ENCODE measurements at regions not wholly inside any gene's neighbourhood (a gene's known extent, or its start where the extent isn't known, plus 50 kb on each side); places are given as distances from the start of the nearest gene placed in this dataset.

DNA sequence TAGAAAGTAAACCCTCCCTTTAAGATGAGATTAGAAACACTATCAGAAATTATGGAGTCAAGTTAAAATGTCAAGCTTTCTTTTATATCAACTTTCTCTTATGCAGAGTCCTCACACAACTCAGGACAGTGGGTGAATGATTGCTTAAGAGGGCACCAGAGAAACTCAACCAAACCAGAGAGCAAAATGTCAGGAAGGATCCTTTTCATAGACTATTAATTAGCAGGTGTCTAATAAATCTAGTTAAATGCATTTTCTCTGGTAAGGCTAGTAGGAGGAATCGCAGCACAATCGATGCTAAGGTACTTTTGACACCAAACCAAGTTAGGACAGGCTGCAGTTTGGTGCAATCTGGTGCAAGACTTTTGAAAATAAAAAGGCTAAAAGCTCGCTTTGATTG lies 614.7 kb upstream of the FOXG1 start:
- TF ChIP-seq TAF1 (IDR thresholded peaks at IDR 0.05; ENCODE audit: low read depth) (no peak), TEAD4 (IDR thresholded peaks at IDR 0.05) (no peak), NFIC (IDR thresholded peaks at IDR 0.05) (no peak), CEBPB (IDR thresholded peaks at IDR 0.05) (no peak), ZBTB7A (IDR thresholded peaks at IDR 0.05; ENCODE audit: low read depth) (no peak), FOXM1 (IDR thresholded peaks at IDR 0.05; ENCODE audit: borderline replicate concordance, low read depth) (no peak), RAD21 (IDR thresholded peaks at IDR 0.05; ENCODE audit: low read depth) (no peak), EGR1 (IDR thresholded peaks at IDR 0.05) (no peak)
- TF ChIP-seq, protein P1, sequence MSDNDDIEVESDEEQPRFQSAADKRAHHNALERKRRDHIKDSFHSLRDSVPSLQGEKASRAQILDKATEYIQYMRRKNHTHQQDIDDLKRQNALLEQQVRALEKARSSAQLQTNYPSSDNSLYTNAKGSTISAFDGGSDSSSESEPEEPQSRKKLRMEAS (IDR thresholded peaks at IDR 0.05) = no peak
- TF ChIP-seq, protein P2, sequence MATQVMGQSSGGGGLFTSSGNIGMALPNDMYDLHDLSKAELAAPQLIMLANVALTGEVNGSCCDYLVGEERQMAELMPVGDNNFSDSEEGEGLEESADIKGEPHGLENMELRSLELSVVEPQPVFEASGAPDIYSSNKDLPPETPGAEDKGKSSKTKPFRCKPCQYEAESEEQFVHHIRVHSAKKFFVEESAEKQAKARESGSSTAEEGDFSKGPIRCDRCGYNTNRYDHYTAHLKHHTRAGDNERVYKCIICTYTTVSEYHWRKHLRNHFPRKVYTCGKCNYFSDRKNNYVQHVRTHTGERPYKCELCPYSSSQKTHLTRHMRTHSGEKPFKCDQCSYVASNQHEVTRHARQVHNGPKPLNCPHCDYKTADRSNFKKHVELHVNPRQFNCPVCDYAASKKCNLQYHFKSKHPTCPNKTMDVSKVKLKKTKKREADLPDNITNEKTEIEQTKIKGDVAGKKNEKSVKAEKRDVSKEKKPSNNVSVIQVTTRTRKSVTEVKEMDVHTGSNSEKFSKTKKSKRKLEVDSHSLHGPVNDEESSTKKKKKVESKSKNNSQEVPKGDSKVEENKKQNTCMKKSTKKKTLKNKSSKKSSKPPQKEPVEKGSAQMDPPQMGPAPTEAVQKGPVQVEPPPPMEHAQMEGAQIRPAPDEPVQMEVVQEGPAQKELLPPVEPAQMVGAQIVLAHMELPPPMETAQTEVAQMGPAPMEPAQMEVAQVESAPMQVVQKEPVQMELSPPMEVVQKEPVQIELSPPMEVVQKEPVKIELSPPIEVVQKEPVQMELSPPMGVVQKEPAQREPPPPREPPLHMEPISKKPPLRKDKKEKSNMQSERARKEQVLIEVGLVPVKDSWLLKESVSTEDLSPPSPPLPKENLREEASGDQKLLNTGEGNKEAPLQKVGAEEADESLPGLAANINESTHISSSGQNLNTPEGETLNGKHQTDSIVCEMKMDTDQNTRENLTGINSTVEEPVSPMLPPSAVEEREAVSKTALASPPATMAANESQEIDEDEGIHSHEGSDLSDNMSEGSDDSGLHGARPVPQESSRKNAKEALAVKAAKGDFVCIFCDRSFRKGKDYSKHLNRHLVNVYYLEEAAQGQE (IDR thresholded peaks at IDR 0.05; ENCODE audit: low read depth) = no peak

DNA sequence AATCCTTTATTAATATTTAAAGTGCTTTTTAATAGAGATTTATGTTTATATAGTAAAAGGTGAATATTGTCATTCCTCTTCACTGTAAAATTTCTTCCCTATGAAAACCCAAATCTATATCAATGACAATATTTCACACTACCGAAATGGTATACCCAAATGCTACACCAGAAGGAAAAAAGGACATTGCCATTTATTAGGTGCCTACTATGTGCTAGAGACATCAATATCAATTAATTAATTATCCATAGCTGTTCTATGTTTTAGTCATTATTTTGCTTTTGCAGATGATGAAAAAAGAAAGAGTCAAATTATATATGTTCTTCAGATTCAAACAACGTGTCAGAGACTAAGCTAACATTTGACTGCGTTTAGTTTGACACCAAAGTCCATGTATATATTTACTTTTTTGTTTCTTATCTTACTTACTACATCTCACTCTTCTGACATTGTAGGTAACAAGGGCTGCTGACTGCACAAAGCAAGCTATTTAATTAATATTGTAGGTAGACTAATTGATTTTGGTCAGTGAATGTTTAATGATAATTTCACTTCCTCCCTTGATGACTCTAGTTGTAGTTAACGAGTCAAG lies 614.0 kb upstream of the FOXG1 start:
- TF ChIP-seq CREB1 (IDR thresholded peaks at IDR 0.05; ENCODE audit: low read depth) = no peak
- TF ChIP-seq TCF12 (IDR thresholded peaks at IDR 0.05; ENCODE audit: low read depth) = no peak
- TF ChIP-seq, protein P1 (IDR thresholded peaks at IDR 0.05) = no peak
- TF ChIP-seq NFIC (IDR thresholded peaks at IDR 0.05) = no peak
- TF ChIP-seq EP300 (IDR thresholded peaks at IDR 0.05; ENCODE audit: borderline replicate concordance) = no peak
- TF ChIP-seq CEBPB (IDR thresholded peaks at IDR 0.05) = no peak
- no peak for TF ChIP-seq EGR1 (IDR thresholded peaks at IDR 0.05)
- TF ChIP-seq YY1 (IDR thresholded peaks at IDR 0.05; ENCODE audit: low read depth) = no peak
- no peak for TF ChIP-seq RAD21 (IDR thresholded peaks at IDR 0.05; ENCODE audit: low read depth)
- no peak for TF ChIP-seq TEAD4 (IDR thresholded peaks at IDR 0.05)
- no peak for TF ChIP-seq TAF1 (IDR thresholded peaks at IDR 0.05; ENCODE audit: low read depth)
- TF ChIP-seq, protein P3, sequence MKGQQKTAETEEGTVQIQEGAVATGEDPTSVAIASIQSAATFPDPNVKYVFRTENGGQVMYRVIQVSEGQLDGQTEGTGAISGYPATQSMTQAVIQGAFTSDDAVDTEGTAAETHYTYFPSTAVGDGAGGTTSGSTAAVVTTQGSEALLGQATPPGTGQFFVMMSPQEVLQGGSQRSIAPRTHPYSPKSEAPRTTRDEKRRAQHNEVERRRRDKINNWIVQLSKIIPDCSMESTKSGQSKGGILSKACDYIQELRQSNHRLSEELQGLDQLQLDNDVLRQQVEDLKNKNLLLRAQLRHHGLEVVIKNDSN (IDR thresholded peaks at IDR 0.05) = no peak
- no peak for TF ChIP-seq FOXM1 (IDR thresholded peaks at IDR 0.05; ENCODE audit: borderline replicate concordance, low read depth)
- no peak for TF ChIP-seq ZBTB7A (IDR thresholded peaks at IDR 0.05; ENCODE audit: low read depth)
- TF ChIP-seq, protein P2 (IDR thresholded peaks at IDR 0.05; ENCODE audit: low read depth) = no peak

DNA sequence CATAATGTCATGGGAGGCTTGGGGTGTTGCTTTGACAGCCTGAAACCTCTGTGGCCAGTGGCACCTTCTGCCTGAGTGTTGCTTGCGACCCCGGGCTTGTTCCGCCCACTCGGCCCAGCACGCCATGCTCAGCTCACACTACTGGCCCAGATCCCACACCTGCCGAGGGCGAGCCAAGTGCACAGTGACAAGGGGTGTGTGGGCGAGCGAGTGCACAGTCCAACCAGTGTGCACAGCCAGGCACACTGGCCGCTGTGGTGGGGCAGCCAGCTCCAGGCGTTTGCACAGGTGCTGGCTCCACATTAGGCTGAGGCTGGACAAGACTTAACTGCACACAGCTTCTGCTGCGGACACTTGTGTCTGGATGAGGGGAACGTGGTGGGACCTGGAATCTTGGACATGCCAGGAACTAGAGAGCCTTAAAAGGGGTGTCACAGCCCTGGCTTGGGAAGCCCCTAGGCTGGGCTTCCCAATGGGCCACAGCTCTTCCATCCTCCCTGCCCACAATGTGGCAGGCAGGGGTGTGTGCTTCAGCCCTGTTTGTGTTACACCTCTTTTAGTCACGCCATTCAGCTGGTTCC lies 609.2 kb upstream of the FOXG1 start:
- TF ChIP-seq EP300 (IDR thresholded peaks at IDR 0.05; ENCODE audit: borderline replicate concordance) (no peak), NFIC (IDR thresholded peaks at IDR 0.05) (no peak), ZBTB7A (IDR thresholded peaks at IDR 0.05; ENCODE audit: low read depth) (no peak), CEBPB (IDR thresholded peaks at IDR 0.05) (no peak), TEAD4 (IDR thresholded peaks at IDR 0.05) (no peak), CREB1 (IDR thresholded peaks at IDR 0.05; ENCODE audit: low read depth) (no peak), RAD21 (IDR thresholded peaks at IDR 0.05; ENCODE audit: low read depth) (no peak), YY1 (IDR thresholded peaks at IDR 0.05; ENCODE audit: low read depth) (no peak), FOXM1 (IDR thresholded peaks at IDR 0.05; ENCODE audit: borderline replicate concordance, low read depth) (no peak), TAF1 (IDR thresholded peaks at IDR 0.05; ENCODE audit: low read depth) (no peak)
- TF ChIP-seq, protein P1 (IDR thresholded peaks at IDR 0.05) = no peak
- TF ChIP-seq, protein P3 (IDR thresholded peaks at IDR 0.05) = no peak

DNA sequence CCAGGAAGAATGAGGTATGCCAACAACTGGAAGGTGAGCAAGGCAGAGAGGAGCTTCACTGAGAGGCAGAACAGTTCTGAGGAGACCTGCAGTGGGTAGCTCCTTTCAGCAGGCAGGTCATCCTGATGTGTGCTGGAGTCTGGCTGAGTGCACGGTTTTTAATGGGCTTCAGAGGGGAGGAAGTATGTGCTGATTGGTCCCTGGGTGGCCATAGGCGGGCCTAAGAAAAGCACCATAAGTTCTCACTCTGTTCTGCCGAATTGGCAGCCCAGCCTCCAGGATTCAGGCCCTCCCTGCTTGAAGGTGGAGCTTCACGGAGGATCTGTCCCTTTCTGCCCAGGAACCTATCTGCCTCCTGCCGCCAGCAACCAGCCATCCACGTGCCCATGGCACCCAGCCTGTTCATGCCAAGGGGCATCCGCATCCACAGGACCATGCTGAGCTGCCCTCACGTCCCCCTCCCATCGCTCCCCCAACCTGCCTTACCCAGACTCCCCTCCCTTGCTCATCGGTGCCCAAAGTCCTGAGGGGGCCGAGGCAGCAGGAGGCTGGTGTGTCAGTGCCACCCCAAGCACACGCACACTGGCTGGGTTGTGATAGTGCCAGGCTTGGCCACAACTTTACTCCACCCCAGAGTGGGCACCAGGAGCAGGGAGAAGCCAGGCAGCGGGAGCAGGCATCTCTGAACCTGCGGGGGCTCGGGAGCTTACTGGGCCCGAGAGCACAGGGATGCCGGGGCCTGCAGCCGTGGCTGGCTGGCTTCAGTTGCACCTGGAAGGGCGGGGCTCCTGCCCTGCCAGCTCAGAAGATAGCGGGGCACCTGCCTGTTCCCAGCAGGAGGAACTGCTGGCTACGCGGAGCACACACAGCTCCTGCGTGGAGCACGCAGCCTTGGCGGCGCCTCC lies 608.4 kb upstream of the FOXG1 start:
- TF ChIP-seq FOXM1 (IDR thresholded peaks at IDR 0.05; ENCODE audit: borderline replicate concordance, low read depth) = no peak
- no peak for TF ChIP-seq NFIC (IDR thresholded peaks at IDR 0.05)
- TF ChIP-seq ZBTB7A (IDR thresholded peaks at IDR 0.05; ENCODE audit: low read depth) = no peak
- no peak for TF ChIP-seq EGR1 (IDR thresholded peaks at IDR 0.05)
- TF ChIP-seq TCF12 (IDR thresholded peaks at IDR 0.05; ENCODE audit: low read depth) = no peak
- TF ChIP-seq CREB1 (IDR thresholded peaks at IDR 0.05; ENCODE audit: low read depth) = no peak
- TF ChIP-seq, protein P2 (IDR thresholded peaks at IDR 0.05; ENCODE audit: low read depth) = no peak
- TF ChIP-seq YY1 (IDR thresholded peaks at IDR 0.05; ENCODE audit: low read depth) = no peak
- TF ChIP-seq RAD21 (IDR thresholded peaks at IDR 0.05; ENCODE audit: low read depth) = no peak
- TF ChIP-seq, protein P1 (IDR thresholded peaks at IDR 0.05) = no peak
- TF ChIP-seq, protein P3 (IDR thresholded peaks at IDR 0.05) = no peak
- TF ChIP-seq EP300 (IDR thresholded peaks at IDR 0.05; ENCODE audit: borderline replicate concordance) = no peak
- TF ChIP-seq TAF1 (IDR thresholded peaks at IDR 0.05; ENCODE audit: low read depth) = no peak
- no peak for TF ChIP-seq TEAD4 (IDR thresholded peaks at IDR 0.05)
- no peak for TF ChIP-seq CEBPB (IDR thresholded peaks at IDR 0.05)
